ENCODE measurements at regions not wholly inside any gene's neighbourhood (a gene's known extent, or its start where the extent isn't known, plus 50 kb on each side); places are given as distances from the start of the nearest gene placed in this dataset.

DNA sequence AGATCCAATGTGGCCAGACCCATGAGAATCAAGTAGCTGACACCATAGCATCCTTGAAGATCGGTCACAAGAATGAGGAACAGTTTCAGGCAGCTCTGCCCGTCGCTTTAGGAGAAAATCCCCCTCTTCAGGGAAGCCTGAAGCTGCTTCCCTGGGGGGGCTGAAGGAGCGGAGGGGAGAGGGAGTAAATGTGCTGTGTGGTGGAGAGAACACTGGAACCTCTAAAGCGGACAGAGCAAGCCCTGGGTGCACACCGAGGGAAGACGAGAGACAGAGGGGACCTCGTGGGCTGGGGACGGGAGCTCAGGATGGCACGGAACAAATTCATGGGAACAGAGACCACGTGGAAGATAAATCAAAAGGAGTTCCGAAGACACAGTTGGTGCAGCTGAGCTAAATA lies 154.3 kb downstream of the NDUFA10 start:
- Histone ChIP-seq H3K36me3 (ENCODE audit: control insufficient read depth in 2 of 2, insufficient read depth in 1 of 2, low read length in 2 of 2) (no peaks in the 10 kb centered on the region), H3K9me3 (ENCODE audit: control insufficient read depth, insufficient read depth, low read depth, low read length) (no peaks in the 10 kb centered on the region), H3K4me1 (ENCODE audit: control insufficient read depth, insufficient read depth, low read length) (no peaks in the 10 kb centered on the region; the same call in 1 of the 2 replicates), H3K27ac (ENCODE audit: extremely low read depth, low read depth, low read length) (no peak overlapping the region), H3K4me3 (ENCODE audit: low read depth, low read length) (no peak overlapping the region)
- POLR2A ChIA-PET: no interaction called here
- CTCF ChIA-PET: interaction anchor here (1.0 kb wide), 1 partner anchor 20 kb away, joined by 4 read pairs; no protein-coding TSS in a partner anchor
- TF ChIP-seq ZNF2 (tag by site-specific recombination; IDR thresholded peaks at IDR 0.05) (no peak), ZBTB21 (tag by site-specific recombination; IDR thresholded peaks at IDR 0.05) (no peak), ZXDB (tag by site-specific recombination; IDR thresholded peaks at IDR 0.05) (no peak), ZNF404 (tag by site-specific recombination; IDR thresholded peaks at IDR 0.05) (no peak), ZNF658 (tag by site-specific recombination; IDR thresholded peaks at IDR 0.05) (no peak), ZNF10 (tag by site-specific recombination; IDR thresholded peaks at IDR 0.05) (no peak), ZNF266 (tag by site-specific recombination; IDR thresholded peaks at IDR 0.05; ENCODE audit: low read depth) (no peak), ZNF791 (tag by site-specific recombination; IDR thresholded peaks at IDR 0.05) (no peak), ZNF37A (tag by site-specific recombination; IDR thresholded peaks at IDR 0.05) (no peak), ZNF175 (tag by site-specific recombination; IDR thresholded peaks at IDR 0.05) (no peak), MZF1 (tag by site-specific recombination; IDR thresholded peaks at IDR 0.05; ENCODE audit: borderline replicate concordance) (no peak), KLF9 (tag by site-specific recombination; IDR thresholded peaks at IDR 0.05; ENCODE audit: low read depth) (no peak), REPIN1 (tag by site-specific recombination; IDR thresholded peaks at IDR 0.05; ENCODE audit: low read depth) (no peak), ZNF274 (IDR thresholded peaks at IDR 0.05; ENCODE audit: low read length) (no peak), ZNF274 (tag by site-specific recombination; IDR thresholded peaks at IDR 0.05; ENCODE audit: borderline replicate concordance) (no peak), SCRT1 (tag by site-specific recombination; IDR thresholded peaks at IDR 0.05; ENCODE audit: borderline replicate concordance) (no peak), ZNF585B (tag by site-specific recombination; IDR thresholded peaks at IDR 0.05) (no peak), ZNF677 (tag by site-specific recombination; IDR thresholded peaks at IDR 0.05) (no peak), ZNF221 (tag by site-specific recombination; IDR thresholded peaks at IDR 0.05; ENCODE audit: borderline replicate concordance) (no peak)
- TF ChIP-seq, protein P1, sequence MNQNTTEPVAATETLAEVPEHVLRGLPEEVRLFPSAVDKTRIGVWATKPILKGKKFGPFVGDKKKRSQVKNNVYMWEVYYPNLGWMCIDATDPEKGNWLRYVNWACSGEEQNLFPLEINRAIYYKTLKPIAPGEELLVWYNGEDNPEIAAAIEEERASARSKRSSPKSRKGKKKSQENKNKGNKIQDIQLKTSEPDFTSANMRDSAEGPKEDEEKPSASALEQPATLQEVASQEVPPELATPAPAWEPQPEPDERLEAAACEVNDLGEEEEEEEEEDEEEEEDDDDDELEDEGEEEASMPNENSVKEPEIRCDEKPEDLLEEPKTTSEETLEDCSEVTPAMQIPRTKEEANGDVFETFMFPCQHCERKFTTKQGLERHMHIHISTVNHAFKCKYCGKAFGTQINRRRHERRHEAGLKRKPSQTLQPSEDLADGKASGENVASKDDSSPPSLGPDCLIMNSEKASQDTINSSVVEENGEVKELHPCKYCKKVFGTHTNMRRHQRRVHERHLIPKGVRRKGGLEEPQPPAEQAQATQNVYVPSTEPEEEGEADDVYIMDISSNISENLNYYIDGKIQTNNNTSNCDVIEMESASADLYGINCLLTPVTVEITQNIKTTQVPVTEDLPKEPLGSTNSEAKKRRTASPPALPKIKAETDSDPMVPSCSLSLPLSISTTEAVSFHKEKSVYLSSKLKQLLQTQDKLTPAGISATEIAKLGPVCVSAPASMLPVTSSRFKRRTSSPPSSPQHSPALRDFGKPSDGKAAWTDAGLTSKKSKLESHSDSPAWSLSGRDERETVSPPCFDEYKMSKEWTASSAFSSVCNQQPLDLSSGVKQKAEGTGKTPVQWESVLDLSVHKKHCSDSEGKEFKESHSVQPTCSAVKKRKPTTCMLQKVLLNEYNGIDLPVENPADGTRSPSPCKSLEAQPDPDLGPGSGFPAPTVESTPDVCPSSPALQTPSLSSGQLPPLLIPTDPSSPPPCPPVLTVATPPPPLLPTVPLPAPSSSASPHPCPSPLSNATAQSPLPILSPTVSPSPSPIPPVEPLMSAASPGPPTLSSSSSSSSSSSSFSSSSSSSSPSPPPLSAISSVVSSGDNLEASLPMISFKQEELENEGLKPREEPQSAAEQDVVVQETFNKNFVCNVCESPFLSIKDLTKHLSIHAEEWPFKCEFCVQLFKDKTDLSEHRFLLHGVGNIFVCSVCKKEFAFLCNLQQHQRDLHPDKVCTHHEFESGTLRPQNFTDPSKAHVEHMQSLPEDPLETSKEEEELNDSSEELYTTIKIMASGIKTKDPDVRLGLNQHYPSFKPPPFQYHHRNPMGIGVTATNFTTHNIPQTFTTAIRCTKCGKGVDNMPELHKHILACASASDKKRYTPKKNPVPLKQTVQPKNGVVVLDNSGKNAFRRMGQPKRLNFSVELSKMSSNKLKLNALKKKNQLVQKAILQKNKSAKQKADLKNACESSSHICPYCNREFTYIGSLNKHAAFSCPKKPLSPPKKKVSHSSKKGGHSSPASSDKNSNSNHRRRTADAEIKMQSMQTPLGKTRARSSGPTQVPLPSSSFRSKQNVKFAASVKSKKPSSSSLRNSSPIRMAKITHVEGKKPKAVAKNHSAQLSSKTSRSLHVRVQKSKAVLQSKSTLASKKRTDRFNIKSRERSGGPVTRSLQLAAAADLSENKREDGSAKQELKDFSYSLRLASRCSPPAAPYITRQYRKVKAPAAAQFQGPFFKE (tag by site-specific recombination; IDR thresholded peaks at IDR 0.05; ENCODE audit: borderline replicate concordance): no peak
- TF ChIP-seq, protein P2, sequence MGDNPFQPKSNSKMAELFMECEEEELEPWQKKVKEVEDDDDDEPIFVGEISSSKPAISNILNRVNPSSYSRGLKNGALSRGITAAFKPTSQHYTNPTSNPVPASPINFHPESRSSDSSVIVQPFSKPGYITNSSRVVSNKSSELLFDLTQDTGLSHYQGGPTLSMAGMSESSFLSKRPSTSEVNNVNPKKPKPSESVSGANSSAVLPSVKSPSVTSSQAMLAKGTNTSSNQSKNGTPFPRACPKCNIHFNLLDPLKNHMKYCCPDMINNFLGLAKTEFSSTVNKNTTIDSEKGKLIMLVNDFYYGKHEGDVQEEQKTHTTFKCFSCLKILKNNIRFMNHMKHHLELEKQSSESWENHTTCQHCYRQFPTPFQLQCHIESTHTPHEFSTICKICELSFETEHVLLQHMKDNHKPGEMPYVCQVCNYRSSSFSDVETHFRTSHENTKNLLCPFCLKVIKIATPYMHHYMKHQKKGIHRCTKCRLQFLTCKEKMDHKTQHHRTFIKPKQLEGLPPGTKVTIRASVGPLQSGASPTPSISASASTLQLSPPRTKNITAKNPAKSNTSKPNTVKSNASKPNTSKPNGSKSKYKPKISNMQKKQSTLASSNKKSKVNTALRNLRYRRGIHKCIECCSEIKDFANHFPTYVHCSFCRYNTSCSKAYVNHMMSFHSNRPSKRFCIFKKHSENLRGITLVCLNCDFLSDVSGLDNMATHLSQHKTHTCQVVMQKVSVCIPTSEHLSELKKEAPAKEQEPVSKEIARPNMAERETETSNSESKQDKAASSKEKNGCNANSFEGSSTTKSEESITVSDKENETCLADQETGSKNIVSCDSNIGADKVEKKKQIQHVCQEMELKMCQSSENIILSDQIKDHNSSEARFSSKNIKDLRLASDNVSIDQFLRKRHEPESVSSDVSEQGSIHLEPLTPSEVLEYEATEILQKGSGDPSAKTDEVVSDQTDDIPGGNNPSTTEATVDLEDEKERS (tag by site-specific recombination; IDR thresholded peaks at IDR 0.05): no peak

Measured in HEK293 (cell line).